Fibroblast of mammary gland (primary cell): ENCODE measurements at regions not wholly inside any gene's neighbourhood (a gene's known extent, or its start where the extent isn't known, plus 50 kb on each side); places are given as distances from the start of the nearest gene placed in this dataset.

ENCODE experiments used
- DNase-seq: peaks from one replicate; pipeline ENCODE4 v3.0.0-alpha.2; 2010; ENCODE audit warnings: low read depth
- H3K4me3 ChIP-seq: 2 replicates; pipeline ENCODE4 v1.5.1; 2011; ENCODE audit warnings: low read depth, mild to moderate bottlenecking, low read length, moderate library complexity; ENCODE audit not compliant: control insufficient read depth
- TF ChIP-seq, protein P1 (sequence below): conservative IDR thresholded peaks from 2 replicates; pipeline ENCODE4 v1.5.1; 2011; ENCODE audit warnings: low read depth, low read length, inconsistent platforms; ENCODE audit not compliant: control insufficient read depth, insufficient read depth

DNA sequence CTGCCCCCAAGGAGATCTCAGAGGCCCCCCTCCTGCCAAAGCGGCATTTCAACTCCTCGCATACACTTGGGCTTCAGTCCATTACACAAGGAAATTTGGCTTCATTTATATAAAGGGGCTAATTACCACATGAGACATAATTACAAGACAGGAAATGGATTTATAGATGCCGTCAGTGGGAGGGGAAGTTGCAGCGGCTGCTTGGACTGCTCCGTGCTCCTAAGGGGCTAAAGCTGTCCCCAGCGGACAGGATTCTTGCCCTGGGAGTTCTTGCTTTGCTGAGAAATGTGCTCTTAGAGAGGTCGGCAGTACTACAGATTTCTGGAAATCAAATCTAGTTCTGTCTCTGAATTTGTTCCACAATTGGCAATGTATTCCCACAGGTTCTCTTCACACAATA is 57.2 kb upstream of the NLK start:
- no peak overlapping the region for H3K4me3 ChIP-seq
- DNase-seq = no peak
- TF ChIP-seq, protein P1, sequence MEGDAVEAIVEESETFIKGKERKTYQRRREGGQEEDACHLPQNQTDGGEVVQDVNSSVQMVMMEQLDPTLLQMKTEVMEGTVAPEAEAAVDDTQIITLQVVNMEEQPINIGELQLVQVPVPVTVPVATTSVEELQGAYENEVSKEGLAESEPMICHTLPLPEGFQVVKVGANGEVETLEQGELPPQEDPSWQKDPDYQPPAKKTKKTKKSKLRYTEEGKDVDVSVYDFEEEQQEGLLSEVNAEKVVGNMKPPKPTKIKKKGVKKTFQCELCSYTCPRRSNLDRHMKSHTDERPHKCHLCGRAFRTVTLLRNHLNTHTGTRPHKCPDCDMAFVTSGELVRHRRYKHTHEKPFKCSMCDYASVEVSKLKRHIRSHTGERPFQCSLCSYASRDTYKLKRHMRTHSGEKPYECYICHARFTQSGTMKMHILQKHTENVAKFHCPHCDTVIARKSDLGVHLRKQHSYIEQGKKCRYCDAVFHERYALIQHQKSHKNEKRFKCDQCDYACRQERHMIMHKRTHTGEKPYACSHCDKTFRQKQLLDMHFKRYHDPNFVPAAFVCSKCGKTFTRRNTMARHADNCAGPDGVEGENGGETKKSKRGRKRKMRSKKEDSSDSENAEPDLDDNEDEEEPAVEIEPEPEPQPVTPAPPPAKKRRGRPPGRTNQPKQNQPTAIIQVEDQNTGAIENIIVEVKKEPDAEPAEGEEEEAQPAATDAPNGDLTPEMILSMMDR = no peak

DNA sequence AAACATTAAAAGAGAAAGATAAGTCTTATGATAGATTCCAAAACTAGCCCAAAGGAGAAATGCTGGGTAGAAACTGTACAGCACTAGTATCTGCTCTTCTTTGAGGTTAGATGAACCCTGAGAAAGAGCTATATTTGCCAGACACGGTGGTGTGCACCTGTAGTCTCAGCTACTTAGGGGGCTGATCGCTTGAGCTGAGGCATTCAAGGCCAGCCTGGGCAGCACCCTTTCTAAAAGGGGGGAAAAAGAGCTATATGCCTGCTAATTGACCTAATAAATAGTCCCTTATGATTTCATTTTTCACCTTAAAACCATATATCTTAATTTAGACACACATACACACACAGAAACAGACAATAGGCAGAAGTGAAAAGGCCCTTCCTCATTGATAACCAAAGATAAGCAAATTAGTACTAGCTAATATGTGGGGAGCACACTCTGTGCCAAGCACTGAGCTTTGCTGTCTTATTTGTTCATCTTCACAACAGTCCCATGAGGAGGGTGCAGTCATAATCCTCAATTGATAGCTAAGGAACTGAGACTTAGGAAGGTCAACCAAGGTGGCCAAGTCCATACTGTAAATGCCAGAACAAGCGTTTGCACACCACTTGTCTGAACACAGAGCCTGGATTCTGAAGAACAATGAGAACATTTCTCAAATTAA is 56.6 kb upstream of the NLK start:
- H3K4me3 ChIP-seq = no peak overlapping the region
- TF ChIP-seq, protein P1 = no peak
- DNase-seq = no peak

DNA sequence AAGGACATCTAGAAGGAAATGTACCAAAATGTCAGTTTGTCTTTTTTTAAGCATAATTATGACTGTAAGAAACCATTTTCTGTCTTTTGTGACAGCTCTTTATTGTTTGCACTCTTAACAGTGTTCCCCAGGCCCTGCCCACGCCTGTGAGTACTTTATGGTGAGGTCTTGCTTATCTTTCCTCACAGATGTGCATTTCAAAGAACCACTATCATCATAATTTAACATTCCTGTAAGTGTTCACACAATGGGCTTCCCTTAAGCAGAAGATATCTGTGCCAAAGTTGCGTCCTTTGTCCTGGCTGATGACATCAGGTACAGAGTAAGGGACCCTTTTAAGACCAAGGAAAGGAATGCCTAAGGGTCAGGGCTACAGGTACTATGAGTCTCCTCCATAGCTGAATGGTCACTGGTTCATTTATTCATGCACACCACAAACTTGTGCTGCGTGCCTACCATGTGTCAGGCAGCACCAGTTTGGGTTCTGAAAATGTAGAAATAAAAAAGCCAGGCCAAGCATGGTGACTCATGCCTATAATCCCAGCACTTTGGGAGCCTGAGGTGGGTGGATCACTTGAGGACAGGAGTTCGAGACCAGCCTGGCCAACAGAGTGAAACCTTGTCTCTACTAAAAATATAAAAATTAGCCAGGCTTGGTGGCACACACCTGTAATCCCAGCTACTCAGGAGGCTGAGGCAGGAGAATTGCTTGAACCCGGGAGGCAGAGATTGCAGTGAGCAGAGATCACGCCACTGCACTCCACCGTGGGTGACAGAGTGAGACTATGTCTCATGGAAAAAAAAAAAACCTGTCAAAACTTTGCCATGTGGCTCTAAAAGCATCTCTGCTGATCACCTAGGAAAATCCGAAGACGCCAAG is 55.4 kb upstream of the NLK start:
- DNase-seq = no peak
- TF ChIP-seq, protein P1 = no peak
- no peak overlapping the region for H3K4me3 ChIP-seq

DNA sequence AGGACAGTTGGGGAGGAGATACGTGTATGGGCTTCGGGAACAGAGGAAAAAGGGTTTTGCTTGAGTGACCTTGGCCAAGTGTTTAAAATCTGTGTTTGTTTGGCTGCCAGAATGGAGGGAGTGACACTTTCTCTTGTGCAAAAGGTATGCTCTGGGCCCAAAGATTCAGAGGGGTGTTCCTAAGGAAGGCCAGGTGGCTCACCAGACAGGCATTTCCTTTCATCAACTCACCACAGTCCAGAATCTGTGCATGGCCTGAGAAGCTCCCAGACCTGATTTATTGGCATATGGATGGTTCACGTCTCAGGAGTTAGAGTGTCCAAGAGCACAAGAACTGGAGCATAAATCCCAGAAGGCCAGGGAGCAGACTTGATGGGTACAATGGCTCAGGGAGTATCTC is 53.4 kb upstream of the NLK start:
- TF ChIP-seq, protein P1 = no peak
- no peak for DNase-seq
- H3K4me3 ChIP-seq = no peak overlapping the region

DNA sequence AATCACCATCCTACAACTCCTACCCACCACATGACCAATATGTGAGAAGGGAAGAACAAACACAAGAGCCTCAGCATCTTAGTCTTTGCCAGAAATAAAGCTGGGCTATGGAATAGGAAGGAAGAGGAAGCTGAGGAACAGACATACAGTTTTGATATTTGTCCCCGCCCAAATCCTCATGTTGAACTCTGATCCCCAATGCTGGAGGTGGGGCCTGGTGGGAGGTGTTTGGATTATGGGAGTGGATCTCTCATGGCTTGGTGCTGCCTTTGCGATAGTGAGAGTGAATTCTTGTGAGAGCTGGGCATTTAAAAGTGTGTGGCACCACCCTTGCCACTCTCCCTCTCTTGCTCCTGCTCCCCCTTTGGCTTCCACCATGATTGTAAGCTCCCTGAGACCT is 52.4 kb upstream of the NLK start:
- TF ChIP-seq, protein P1 = no peak
- DNase-seq = no peak
- no peak overlapping the region for H3K4me3 ChIP-seq

DNA sequence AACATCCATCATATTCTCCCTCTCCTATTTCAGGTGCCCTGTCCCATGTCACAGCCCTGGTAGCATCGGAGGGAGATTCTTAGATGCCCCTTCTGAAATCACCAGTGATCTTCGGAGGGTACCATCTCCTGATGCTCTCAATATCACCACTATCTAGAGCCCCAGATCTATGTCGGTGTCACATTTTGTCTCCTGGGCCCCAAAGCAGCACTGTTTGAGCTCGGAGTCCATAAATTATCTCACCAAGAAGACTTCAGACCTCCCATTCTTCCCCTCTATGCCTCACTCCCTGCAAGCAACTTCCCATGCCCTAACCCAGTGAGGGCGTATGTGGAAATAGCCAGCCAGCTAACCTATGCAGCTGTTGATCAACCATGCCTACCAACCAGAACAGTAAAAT is 51.5 kb upstream of the NLK start:
- H3K4me3 ChIP-seq = no peak overlapping the region
- DNase-seq = no peak
- TF ChIP-seq, protein P1 = no peak
